GM19455 (cell line): ENCODE measurements at regions not wholly inside any gene's neighbourhood (a gene's known extent, or its start where the extent isn't known, plus 50 kb on each side); places are given as distances from the start of the nearest gene placed in this dataset.

Experiments
- ATAC-seq: cut with Tn5 transposase; IDR thresholded peaks from one replicate; pipeline ENCODE4 v1.9.1; 2021; ENCODE audit not compliant: unreplicated experiment

GRCh38 chr3:6125520-6125919 lies 735.4 kb upstream of the GRM7 start:
- no peak for ATAC-seq

- no peak for ATAC-seq
Observed at GRCh38 chr3:6132684-6133432, 728.1 kb upstream of the GRM7 start.

- no peak for ATAC-seq
Observed at GRCh38 chr3:6142707-6143106, 718.2 kb upstream of the GRM7 start.

- ATAC-seq = no peak
Observed at GRCh38 chr3:6147883-6148282, 713.0 kb upstream of the GRM7 start.

- no peak for ATAC-seq
Observed at GRCh38 chr3:6155650-6156338, 705.1 kb upstream of the GRM7 start.

- ATAC-seq = no peak
Observed at GRCh38 chr3:6165951-6166350, 695.0 kb upstream of the GRM7 start.

GRCh38 chr3:6168256-6168655 lies 692.7 kb upstream of the GRM7 start:
- ATAC-seq = no peak

GRCh38 chr3:6172871-6173642 lies 687.9 kb upstream of the GRM7 start:
- no peak for ATAC-seq

- ATAC-seq = no peak
Observed at GRCh38 chr3:6177417-6177816, 683.5 kb upstream of the GRM7 start.

- ATAC-seq = no peak
Observed at GRCh38 chr3:6179761-6180160, 681.2 kb upstream of the GRM7 start.

GRCh38 chr3:6180171-6180570 lies 680.7 kb upstream of the GRM7 start:
- no peak for ATAC-seq

GRCh38 chr3:6182476-6182875 lies 678.4 kb upstream of the GRM7 start:
- ATAC-seq = no peak

GRCh38 chr3:6182909-6183308 lies 678.0 kb upstream of the GRM7 start:
- ATAC-seq = no peak

- ATAC-seq = no peak
Observed at GRCh38 chr3:6189384-6189783, 671.5 kb upstream of the GRM7 start.

GRCh38 chr3:6204891-6205290 lies 656.0 kb upstream of the GRM7 start:
- no peak for ATAC-seq

- no peak for ATAC-seq
Observed at GRCh38 chr3:6216135-6217026, 644.5 kb upstream of the GRM7 start.

GRCh38 chr3:6220447-6220846 lies 640.5 kb upstream of the GRM7 start:
- ATAC-seq = no peak

- no peak for ATAC-seq
Observed at GRCh38 chr3:6222069-6222468, 638.8 kb upstream of the GRM7 start.

- ATAC-seq = no peak
Observed at GRCh38 chr3:6223572-6223971, 637.3 kb upstream of the GRM7 start.

GRCh38 chr3:6228958-6229683 lies 631.8 kb upstream of the GRM7 start:
- ATAC-seq = no peak
